ENCODE measurements at regions not wholly inside any gene's neighbourhood (a gene's known extent, or its start where the extent isn't known, plus 50 kb on each side); places are given as distances from the start of the nearest gene placed in this dataset.
"Not testable (repeated sequence)": the region's sequence is repeated elsewhere in the genome, so short reads cannot be mapped to it uniquely, and the experiment has no call there.

DNA sequence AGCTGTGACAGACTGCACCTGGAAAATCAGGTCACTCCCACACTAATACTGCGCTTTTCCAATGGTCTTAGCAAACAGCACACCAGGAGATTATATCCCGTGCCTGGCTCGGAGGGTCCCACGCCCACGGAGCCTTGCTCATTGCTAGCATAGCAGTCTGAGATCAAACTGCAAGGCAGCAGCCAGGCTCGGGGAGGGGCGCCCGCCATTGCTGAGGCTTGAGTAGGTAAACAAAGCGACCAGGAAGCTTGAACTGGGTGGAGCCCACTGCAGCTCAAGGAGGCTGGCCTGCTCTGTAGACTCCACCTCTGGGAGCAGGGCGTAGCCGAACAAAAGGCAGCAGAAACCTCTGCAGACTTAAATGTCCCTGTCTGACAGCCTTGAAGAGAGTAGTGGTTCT, 121.8 kb upstream of the WDR75 start:
- not testable (repeated sequence) for TF ChIP-seq CTCF, POLR2AphosphoS5, POLR2A (IDR thresholded peaks at IDR 0.05)

Measured in transverse colon (tissue), 4 donors.